Left lung (tissue), 4 donors: ENCODE measurements at regions not wholly inside any gene's neighbourhood (a gene's known extent, or its start where the extent isn't known, plus 50 kb on each side); places are given as distances from the start of the nearest gene placed in this dataset.

Experiments
- ATAC-seq: fragments of 200-7000 bp; cut with Tn5 transposase; one replicate; pipeline ENCODE4 v1.9.1; 2020; ENCODE audit warnings: moderate library complexity
- DNase-seq, 4 donors: peaks; one replicate each; pipeline ENCODE4 v3.0.0-alpha.2; 2013 to 2020
- H3K27ac ChIP-seq, 2 donors: fragments of 200-600 bp; sonication (generic) in 1 of 2; one replicate each; pipeline versions ENCODE4 v1.5.0 to v1.8.0; 2020 to 2021
- H3K27me3 ChIP-seq, 2 donors: fragments of 200-600 bp; sonication (generic) in 1 of 2; one replicate each; pipeline versions ENCODE4 v1.5.0 to v1.8.0; 2020 to 2021
- H3K36me3 ChIP-seq, 2 donors: fragments of 200-600 bp; sonication (generic) in 1 of 2; one replicate each; pipeline versions ENCODE4 v1.5.0 to v1.8.0; 2020 to 2021
- H3K4me1 ChIP-seq, 2 donors: fragments of 200-600 bp; one replicate each; pipeline ENCODE4 v1.8.0; 2021
- H3K4me3 ChIP-seq, 2 donors: fragments of 200-600 bp; sonication (generic) in 1 of 2; one replicate each; pipeline versions ENCODE4 v1.5.0 to v1.8.0; 2020 to 2021; ENCODE audit warnings: mild to moderate bottlenecking in 1 of 2
- H3K9me3 ChIP-seq, 2 donors: fragments of 200-600 bp; sonication (generic) in 1 of 2; one replicate each; pipeline versions ENCODE4 v1.5.0 to v1.8.0; 2020 to 2021
- intact Hi-C, 2 donors: fragments of 100-400 bp; cut with DNase I; formaldehyde crosslinking; loops; one replicate each; pipeline versions ENCODE4 v1.11.2 to v1.14.2; 2022
- TF ChIP-seq, protein P1 (sequence below), 2 donors: fragments of 200-600 bp; sonication (generic) in 1 of 2; IDR thresholded peaks; one replicate each; pipeline versions ENCODE4 v1.5.0 to v1.8.0; 2021; ENCODE audit warnings: antibody characterized with exemption in 2 of 2
- donor health status: DM: no; HTN: yes; CAD: no.
- donor health status: DM: no; HTN: no; CAD: no.

DNA sequence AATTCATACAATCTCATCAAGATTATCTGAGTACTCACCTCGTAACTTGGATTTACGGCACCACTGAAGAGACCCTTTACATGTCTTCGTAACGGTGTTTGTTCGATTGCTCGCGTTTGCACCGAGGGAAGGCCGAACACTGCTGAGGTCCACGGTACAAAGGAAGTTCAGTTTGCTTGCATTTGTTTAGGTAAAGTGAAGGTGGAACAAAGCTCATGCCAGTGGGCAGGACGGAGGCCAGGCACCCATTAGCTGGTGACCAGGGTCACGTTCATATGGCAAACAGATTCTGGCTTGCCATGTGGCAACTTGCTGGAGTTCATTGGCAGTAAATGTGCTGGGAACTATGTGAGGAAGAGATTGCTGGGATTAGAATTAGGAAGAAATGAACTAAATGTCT, 164.8 kb downstream of the MACROH2A1 start:
- no peak overlapping the region for H3K27ac ChIP-seq
- intact Hi-C loops = no loop called here
- no peaks in the 10 kb centered on the region for H3K27me3 ChIP-seq
- no peak for DNase-seq
- ATAC-seq = no peak
- no peak overlapping the region for H3K4me3 ChIP-seq
- no peaks in the 10 kb centered on the region for H3K36me3 ChIP-seq
- TF ChIP-seq, protein P1, sequence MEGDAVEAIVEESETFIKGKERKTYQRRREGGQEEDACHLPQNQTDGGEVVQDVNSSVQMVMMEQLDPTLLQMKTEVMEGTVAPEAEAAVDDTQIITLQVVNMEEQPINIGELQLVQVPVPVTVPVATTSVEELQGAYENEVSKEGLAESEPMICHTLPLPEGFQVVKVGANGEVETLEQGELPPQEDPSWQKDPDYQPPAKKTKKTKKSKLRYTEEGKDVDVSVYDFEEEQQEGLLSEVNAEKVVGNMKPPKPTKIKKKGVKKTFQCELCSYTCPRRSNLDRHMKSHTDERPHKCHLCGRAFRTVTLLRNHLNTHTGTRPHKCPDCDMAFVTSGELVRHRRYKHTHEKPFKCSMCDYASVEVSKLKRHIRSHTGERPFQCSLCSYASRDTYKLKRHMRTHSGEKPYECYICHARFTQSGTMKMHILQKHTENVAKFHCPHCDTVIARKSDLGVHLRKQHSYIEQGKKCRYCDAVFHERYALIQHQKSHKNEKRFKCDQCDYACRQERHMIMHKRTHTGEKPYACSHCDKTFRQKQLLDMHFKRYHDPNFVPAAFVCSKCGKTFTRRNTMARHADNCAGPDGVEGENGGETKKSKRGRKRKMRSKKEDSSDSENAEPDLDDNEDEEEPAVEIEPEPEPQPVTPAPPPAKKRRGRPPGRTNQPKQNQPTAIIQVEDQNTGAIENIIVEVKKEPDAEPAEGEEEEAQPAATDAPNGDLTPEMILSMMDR (IDR thresholded peaks at IDR 0.05) = no peak
- H3K4me1 ChIP-seq = peaks cover 13 to 15% of the 10 kb centered on the region in 2 donors
- H3K9me3 ChIP-seq = no peaks in the 10 kb centered on the region

DNA sequence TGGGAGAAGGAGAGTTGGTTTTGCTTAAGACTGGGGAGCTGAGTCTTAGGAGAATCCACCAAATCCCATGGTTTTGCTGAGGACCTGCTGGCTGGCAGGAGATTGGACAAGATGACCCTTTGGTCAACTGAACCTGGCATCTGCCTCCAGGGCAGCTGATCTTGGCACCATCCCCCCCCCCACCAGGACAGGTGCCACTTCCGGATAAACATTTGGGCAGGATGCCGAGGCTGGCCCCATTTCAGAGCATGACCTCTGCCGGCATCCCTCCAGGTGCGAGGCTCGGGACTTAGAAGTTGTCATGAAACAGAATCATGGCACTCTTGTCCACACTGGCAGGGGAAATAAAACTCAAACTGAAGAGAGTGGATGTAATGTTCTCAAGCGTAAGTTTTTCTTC, 165.6 kb downstream of the MACROH2A1 start:
- H3K27me3 ChIP-seq = no peaks in the 10 kb centered on the region
- DNase-seq = no peak
- intact Hi-C loops = no loop called here
- no peak overlapping the region for H3K27ac ChIP-seq
- H3K4me3 ChIP-seq = no peak overlapping the region
- peaks cover 13 to 15% of the 10 kb centered on the region in 2 donors for H3K4me1 ChIP-seq
- no peaks in the 10 kb centered on the region for H3K36me3 ChIP-seq
- no peaks in the 10 kb centered on the region for H3K9me3 ChIP-seq
- no peak for ATAC-seq
- TF ChIP-seq, protein P1 (IDR thresholded peaks at IDR 0.05) = no peak

DNA sequence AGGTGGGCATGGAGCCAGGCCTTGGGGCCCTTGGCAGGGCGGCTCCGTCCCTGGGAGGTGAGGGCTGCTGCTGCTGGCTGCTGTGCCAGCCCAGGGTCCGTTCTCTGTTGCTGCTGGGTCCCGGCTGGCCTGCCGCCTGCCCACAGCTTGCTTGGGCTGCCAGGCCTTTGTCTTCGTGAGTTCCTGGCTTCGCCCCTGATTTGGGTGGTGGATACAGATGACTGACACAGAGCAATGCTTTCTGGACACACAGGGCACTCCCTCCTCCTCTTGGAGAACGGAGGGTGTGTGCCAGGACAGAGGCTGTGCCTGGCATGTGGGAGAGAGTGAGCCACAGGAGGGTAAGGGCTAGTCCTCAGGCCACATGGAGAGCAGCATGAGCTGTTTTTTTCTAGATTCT, 166.1 kb downstream of the MACROH2A1 start:
- Histone ChIP-seq H3K4me1 (peaks cover 13 to 15% of the 10 kb centered on the region in 2 donors), H3K27me3 (no peaks in the 10 kb centered on the region), H3K27ac (no peak overlapping the region), H3K9me3 (no peaks in the 10 kb centered on the region), H3K4me3 (no peak overlapping the region), H3K36me3 (no peaks in the 10 kb centered on the region)
- TF ChIP-seq, protein P1 (IDR thresholded peaks at IDR 0.05) = no peak
- intact Hi-C loops = no loop called here
- peak; percentile 9 for ATAC-seq
- DNase-seq = no peak

DNA sequence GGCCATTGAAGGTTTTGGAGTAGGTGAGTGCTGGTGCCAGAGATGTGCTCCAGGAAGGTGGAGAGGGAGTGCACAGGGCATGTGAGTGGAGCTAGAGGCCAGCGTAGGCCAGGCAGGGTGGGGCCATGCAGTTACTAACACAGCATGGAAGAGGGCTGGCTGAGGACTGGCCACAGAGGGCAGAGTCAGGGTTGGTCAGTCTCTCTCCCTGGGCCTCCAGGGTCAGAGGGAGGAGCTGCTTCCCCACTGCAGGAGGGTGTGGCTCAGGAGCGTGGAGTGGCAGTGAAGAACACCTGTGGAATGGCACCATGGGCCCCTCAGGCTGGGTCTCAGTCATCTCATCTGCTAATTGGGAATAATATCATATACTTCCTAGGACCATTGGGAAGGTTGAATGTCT, 167.7 kb downstream of the MACROH2A1 start:
- ATAC-seq (peak; percentile 84), DNase-seq (peak in 1 of 4 donors; percentile 78)
- Histone ChIP-seq H3K27me3 (no peaks in the 10 kb centered on the region), H3K36me3 (no peaks in the 10 kb centered on the region), H3K4me3 (no peak overlapping the region), H3K27ac (peak overlapping the region in 1 of 2 donors; percentile 65), H3K9me3 (no peaks in the 10 kb centered on the region), H3K4me1 (peaks cover 13 to 15% of the 10 kb centered on the region in 2 donors)
- intact Hi-C loops = no loop called here
- TF ChIP-seq, protein P1 (IDR thresholded peaks at IDR 0.05) = no peak

DNA sequence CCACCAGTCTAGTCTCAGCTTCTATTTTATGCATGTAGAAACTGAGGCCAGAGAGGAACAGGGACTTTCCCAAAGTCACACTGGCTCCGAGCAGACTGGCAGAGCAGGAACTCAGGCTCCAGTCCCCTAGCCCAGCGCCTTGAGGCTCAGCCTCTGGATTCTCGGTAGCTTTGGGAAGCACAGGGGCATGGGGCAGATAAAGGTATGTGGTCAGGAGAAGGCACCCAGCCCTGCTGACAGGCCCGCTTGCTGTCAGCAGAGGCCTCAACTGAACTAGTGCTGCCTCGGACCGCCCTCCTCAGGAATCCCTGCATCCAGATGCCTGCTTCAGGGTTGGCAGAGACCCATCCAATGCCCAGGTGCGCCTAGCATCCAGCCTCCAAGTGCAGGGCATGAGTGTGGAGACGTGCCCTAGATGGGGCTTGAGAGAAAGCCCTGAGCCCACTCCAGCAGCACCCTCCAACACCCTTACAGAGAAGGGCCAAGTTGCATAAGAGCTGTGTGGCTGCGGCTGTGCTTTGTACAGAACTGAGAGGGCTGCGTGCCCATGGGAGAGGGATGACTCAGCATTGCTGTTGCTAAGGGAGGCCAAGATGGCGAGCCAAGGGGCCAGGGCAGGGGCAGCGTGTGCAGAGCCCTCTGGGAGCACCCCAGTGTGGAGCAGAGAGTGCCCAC, 168.6 kb downstream of the MACROH2A1 start:
- peak in 3 of 4 donors; percentile 57 to 87 (median 84) for DNase-seq
- H3K27ac ChIP-seq = peak overlapping the region in 1 of 2 donors; percentile 65
- peak; percentile 86 for ATAC-seq

More for the DNA sequence above, 168.6 kb downstream of the MACROH2A1 start:
- no peaks in the 10 kb centered on the region for H3K36me3 ChIP-seq
- H3K4me1 ChIP-seq = peaks cover 13 to 15% of the 10 kb centered on the region in 2 donors
- H3K9me3 ChIP-seq = no peaks in the 10 kb centered on the region
- no peak overlapping the region for H3K4me3 ChIP-seq
- TF ChIP-seq, protein P1 (IDR thresholded peaks at IDR 0.05) = no peak
- no peaks in the 10 kb centered on the region for H3K27me3 ChIP-seq
- intact Hi-C loops = no loop called here
